NCI-H2171 treated with DMSO at 0.1 percent for 48 hours (cell line): ENCODE measurements at regions not wholly inside any gene's neighbourhood (a gene's known extent, or its start where the extent isn't known, plus 50 kb on each side); places are given as distances from the start of the nearest gene placed in this dataset.

Experiments
- DNase-seq: peaks from one replicate; lab custom pipeline; 2025; lab: John Stamatoyannopoulos, UW

DNA sequence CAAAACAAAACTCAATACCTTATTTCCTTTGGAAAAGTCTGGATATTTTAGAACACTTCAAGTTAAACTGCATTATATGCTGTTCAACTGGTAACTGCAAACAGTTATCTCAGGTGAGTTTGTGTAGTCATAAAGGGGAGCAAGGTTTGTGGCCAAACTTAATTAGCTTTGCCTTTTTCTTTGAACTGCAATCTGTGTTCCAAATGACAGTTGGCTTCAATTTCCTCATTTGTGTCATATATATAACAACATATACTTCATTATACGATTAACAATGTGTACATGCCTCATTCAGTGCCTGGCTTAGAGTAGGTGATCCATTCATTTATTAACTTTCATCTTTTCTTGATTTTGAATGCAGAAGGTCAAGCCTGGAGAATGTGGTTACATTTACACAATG lies 55.8 kb downstream of the KCNE4 start:
- DNase-seq: no peak

DNA sequence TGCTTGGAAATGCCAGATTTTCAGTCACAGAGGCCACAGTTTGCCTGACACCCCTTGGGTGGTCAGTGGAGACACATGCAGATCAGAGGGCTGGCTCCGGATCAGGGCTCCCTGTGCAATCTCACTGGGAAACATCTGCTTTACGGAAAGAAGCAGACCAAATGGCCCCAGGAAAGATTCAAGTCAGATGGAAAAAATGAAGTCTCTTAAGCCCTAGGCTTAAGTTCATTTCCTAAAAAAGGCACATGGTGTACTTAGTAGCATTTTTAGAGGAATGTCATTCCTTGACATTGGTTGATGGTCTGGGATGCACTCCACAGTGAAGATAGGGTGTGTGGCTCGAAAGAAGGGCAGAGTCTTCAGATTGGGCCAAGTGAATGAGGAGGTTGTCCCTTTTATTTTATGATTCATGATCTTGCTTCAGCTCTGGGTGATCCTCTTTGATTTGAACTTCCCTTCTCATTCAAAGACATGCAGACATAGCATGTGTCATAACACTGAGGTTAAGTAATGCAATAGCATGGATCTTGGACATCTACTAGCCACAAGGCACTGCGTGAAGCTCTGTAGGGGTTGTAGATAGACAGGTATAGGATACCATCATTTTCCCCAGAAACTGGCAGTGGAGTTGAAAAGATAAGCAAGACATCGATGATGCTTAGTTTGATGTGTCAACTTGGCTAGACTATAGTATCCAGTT lies 56.5 kb downstream of the KCNE4 start:
- DNase-seq: no peak

DNA sequence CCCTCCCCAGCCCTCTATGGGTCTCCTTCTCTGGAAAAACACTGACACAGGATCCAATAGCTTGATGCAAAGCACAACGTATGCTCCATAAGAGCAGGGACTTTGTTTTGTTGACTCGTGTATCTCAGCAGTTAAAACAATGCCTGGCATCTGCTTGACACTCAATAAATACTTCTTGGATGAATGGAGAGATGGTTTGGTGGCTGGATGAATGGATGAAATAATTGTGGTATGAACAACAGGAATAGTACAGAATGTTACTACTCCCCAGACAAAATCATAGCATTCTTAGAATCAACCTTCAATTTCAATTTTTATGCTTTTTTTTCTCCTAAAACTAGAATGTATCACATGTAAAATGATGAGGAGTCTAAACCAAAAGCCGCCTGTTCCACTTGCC lies 57.4 kb downstream of the KCNE4 start:
- DNase-seq: no peak

DNA sequence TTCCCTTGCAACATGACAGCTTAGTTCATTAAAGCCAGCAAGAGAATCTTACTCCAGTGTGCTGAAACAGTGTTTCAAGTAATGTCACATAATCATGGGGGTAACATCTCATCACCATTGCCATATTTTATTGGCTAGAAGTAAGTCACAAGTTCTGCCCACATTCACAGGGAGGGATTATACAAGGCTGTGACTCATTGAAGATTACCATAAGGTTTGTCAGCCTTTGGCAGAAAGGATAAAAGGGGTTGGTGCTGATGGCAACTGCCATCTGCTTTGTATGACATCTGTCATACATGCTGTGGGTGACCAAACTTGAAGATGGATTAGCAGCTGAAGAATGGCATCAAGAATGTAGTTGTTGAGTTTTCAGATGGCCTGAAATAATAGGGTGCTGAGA lies 61.2 kb downstream of the KCNE4 start:
- DNase-seq: no peak

DNA sequence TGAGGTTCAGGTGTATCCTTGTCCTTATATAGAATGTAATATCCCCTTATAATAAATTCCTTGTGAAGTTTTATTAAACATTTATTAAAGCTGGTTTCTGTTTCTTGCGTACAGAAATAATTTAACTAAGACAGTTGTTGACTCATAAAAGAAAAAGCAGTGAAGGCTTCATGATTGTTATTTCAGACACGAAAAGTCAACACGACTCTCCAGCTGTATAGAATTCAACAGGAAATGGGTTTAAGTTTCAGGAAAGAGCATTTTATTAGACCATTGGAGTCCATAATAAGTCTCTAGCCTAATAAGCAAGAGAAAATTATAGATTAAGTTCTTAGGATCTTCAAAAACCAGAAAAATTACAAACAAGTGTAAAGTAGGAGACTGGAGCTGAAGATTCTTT lies 62.2 kb downstream of the KCNE4 start:
- no peak for DNase-seq

DNA sequence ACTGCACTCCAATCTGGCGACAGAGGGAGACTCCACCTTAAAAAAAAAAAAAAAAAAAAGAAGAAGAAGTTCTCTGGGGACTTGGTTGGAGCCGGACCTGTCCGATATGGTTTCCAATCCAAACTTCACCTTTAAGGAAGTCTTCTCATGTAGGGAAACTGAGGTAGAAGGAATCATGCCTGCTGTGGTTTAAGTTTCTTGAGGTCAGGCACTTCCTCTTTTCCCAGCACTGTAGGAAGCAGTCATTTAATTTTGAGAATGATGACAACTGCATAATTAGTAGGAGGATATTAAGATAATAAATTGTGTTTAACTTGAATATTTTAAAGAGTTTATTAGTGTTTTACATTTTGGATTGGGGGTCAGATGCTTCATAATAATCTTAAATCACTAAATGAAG lies 62.9 kb downstream of the KCNE4 start:
- DNase-seq: no peak

DNA sequence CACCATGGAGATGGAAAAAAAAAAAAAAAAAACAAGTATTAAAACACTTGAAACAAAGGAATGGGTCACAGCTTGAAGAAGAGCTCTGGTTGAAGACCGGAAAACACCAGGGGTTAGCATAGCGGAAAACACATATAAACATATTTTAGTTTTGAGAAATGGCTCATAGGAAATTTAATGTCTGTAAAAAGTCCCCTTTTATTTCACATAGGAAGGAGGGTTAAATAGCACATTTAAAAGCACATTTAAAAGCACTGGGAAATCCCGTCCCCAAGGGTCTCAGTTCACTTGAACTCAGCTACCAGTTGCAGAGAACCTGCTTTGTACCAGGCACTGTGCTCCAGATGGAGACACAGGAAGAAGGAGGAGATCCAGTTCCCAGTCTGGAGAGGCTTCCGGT lies 65.5 kb downstream of the KCNE4 start:
- no peak for DNase-seq

DNA sequence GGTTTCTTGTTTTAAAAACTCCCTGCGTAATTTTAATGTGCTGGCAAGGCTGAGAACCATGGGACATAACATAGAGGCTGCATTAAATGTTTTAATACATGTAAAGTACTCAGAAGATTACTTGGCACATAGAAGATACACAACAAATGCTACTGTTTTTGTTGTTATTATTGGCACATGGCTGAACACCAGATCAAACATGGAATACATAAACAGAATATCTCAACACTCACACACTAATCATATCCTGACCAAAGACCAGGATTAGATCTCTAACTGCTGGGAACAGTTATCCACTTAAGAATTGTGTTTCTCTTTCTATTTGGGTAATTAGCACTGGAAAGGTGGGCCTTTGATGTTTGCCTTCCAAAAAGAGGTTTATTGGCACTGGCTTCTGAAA lies 69.3 kb downstream of the KCNE4 start:
- no peak for DNase-seq

DNA sequence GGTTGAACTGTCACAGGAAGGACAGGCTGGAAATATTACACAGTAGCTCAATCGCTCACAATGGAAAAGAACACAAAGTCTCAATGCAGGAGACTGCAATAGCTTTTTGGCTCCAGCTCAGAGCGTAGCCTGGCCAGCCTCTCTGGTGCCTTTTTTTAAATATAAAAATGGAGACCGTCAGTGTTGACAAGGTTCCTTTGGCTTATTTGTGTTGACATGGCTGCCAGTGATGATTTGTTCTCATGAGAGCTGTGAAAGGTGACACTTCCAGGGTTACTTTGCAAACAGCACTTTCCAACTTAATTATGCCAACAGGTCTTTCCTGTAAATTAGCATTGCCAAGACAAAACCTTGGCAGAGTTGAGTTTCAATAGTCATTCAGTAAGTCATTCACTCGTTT lies 70.8 kb downstream of the KCNE4 start:
- DNase-seq: no peak

DNA sequence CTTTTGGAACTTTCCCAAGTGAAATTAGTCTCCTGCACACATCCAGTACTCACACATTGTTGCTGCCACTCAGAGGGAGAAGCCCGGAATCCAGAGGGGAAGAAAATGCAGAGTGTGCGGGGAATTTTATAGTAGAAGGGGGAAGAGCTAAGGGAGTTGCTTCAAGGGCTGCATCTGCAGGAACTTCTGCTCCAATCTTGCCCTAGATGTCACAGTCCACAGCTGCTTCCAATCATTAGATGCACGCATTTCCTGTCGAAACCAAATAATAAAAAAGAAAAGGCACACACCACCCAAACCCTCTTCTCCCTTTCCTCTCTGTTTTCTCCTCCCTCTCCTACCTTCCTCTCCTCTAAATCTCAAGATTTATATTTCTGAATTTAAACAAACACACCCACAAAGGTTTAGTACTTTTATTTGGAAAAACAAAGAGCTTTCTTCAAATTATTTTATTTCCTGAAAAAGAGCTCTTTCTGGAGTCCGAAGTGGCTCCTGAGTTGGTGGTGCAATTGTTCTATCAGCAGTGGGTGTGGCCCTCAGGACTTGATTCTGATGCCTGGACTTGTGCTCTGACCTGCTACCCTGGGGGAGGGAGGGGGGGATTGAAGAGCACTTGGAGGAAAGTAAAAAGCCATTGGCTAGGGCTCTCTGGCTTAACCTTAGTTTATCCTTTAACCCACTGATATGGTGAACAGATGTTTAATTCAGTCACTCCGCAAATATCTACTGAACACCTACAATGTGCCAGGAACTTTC lies 72.0 kb downstream of the KCNE4 start:
- DNase-seq: no peak

DNA sequence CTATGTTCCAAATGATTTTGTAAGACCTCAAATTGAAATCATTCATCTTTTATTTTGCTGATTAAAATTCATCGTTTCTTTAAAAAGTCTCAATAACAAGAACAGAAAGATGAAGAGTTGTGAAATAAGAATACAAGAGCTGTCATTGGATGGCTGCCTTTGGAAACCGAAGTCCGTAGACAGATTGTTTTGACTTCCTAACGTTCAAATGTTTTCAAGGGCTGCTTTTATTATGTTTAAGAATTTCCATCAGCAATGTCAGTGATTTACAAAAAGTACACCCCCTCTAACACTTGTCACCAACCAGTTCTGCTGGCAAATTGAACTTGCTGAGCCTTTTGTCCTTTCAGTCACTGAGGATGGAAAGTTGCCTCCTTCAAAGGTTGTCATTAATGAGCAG lies 89.6 kb downstream of the KCNE4 start:
- DNase-seq: no peak

DNA sequence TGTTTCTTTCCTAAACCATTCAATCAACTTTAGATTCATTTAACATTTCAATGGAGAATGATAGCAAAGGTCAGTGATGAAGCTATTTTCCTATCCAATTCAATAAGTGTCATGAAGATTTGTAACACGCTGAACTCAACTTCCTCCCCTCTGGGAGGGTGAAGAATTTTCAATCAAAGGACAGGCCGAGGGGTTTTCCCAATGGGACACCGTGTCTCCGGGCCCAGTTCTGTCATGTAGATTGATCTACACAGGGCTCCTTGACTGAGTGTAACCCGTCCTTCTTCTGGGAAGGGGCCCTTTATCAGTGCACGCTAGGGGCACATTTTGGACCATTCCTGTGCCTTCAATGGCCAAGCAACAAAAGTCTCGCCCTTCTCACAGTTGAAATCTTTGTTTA lies 90.1 kb downstream of the KCNE4 start:
- no peak for DNase-seq

DNA sequence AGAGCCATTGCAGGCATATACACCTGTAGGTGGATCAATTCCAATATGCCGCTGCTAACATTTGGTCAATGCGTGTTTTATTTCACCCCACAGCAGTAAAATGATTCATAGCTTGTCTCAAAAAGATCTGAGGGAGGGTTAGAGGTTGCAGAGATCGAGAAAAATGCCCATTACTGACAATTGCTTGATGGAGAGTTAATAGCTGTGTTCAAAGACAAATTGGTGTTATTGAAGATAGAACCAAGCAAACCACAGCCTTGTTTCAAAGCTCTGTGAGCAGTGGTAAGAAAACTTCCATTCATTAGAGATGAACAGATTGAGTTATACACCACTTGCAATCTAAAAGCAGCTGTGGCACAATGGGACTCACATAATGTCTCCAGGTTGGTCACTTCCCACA lies 95.4 kb downstream of the KCNE4 start:
- no peak for DNase-seq

DNA sequence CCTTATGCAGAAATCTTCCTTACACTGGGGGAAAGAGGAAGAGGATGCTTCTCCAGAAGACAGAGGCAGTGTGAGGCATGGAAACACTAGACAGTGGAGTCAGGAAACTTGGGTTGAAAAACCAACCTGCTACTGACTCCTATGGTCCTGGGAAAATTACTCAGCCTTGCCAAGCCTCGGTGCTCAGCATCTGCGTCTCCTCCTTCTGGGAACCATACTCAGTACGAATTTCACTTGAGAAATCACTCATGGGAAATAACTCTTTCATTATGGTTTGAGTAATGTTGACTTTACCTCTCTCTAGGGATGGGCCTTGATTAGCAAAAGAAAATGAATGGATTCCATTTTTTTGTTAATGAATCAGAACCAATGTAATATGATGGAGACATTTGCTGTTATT lies 96.5 kb downstream of the KCNE4 start:
- DNase-seq: no peak

DNA sequence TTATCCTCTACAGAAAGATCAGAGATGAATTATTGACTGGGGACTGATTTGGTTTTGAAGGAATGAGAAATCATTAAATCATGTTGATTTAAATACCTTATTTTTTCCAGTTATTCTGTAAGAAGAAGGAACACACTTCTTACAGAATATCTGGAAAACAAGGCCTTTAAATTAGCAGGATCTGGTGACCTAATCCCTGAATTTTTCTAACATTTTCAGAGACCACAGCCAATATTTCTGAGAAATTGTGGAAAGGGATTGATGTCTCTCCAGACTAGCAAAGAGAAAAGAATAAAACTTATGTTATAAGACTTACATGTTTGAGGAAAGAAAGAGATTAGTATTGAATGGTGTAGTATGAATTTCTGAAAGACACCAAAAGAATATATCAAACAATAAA lies 104.0 kb downstream of the KCNE4 start:
- DNase-seq: no peak

DNA sequence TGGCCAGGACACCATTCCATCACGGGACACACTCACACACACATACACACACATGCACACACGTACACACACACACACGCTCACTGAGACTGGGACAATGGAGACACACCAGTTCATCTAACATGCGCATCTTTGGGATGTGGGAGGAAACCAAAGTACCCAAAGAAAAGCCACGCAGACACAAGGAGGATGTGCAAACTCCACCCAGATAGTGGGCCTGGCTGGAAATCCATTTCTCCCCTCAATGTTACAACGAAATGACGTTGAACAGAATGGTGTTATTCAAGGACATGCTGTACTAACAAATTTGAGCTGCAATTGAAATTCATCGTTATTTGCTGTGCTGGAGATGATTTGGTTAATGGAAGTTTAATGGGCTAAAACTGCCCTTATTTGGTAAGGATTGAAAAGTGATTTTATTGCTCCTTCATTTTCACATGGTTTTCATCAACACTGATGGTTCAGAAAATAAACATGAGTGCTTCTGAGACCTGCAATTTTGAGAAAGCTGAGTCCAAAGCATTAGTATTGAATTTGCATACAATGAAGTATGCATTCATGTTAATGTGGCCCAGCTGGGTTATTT lies 110.0 kb downstream of the KCNE4 start:
- no peak for DNase-seq

DNA sequence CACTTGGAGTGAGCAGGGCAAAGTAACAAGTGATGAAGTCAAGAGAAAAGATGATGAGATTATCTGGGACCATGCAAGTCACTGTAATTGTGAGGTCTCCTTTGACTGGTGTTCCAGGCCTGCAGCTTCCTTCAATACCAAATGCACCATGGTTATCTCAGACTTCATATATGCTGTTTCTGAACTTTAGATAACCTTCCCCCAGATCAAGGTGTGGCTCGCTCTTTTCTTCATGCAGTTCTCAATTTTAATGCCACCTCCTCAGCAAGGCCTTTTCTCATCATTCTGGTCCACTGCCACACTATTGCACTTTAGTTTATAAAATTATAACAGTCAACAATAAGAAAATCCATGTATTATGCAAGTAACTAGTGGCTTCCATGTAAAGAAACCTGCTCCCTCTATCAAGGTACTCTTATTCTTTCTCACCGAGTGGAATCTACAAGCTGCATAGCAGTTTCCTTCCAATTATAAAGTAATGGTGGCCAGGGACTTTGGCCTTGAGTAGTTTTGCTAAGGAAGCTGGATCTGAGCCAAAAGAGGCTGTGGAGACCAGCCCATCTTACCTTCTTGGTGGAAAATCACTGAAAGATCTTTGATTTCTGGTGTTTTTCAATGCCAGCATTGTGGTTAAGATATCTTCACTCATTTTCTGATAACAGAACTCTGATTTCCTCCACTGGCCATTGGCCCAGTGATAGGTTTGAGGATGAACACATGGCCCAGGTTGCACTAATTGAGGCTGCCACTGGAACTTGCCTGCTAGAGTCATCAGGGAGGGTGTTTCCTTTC lies 113.6 kb downstream of the KCNE4 start:
- no peak for DNase-seq

DNA sequence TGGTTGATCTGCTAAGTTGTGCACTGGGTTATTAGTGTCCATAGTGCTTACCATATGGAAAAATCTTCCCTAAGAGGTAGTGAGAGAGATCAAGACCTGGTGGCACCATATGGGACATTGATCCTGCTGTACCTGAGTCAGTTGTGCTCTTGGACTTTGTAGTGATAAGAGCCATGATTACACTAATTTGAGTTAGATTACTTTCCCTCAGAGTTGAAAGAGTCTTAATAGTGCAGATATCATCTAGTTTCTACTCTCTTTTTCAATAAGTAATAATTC lies 114.2 kb downstream of the KCNE4 start:
- no peak for DNase-seq

DNA sequence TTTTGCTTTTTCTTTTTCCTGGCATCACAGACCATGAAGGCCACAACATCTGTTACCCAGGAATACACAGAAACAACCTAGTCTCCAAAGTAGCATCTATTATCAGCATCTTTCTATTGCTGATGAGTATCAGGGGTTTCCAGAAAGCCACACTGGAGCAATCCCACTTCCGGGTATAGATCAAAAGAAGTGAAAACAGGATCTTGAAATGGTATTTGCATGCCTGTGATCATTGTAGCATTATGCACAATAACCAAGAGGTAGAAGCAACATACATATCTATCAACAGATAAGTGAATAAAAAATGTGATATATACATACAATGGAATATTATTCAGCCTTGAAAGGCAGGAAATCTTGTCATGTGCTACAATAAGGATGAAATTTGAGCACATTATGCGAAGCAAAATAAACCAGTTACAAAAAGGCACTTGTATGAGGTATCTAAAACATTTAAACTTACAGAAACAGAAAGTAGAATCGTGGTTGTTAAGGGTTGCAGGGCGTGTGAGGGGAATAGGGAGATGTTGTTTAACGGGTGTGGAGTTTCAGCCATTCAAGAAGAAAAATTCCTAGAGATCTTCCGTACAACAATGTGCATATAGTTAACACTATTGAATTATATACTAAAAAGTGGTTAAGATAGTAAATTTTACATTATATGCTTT lies 115.1 kb downstream of the KCNE4 start:
- DNase-seq: no peak

DNA sequence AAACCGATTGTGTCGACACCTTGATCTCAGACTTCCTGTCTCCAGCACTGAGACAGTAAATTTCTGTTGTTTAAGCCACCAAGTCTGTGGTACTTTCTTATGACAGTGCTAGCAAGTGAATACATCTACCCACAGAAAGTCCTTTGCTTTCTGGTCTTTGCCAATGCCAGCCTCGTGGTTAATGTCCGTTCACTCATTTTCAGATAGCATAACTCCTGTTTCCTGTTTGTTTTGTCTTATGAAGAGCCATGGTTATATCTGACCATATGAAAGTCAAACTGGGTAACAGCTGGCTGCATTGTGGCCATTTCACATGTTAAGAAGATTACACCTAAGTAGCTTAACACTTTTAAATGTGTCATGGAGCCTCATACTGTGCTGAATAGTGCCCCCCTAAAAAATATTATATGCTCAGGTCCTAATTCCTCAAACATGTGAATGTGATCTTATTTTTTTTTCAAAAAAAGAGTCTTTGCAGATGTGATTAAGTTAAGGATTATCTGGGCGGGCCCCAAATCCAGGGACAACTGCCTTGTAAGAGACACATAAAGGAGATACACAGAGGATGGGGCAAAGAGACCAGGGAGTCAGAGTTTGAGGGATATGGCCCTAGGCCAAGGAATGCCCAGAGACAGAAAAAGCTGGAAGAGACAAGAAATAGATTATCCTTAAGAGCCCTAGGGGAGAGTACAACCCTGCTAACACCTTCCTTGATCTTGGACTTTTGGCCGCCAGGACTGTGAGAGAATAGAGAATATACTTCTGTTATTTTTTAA lies 118.0 kb downstream of the KCNE4 start:
- no peak for DNase-seq

DNA sequence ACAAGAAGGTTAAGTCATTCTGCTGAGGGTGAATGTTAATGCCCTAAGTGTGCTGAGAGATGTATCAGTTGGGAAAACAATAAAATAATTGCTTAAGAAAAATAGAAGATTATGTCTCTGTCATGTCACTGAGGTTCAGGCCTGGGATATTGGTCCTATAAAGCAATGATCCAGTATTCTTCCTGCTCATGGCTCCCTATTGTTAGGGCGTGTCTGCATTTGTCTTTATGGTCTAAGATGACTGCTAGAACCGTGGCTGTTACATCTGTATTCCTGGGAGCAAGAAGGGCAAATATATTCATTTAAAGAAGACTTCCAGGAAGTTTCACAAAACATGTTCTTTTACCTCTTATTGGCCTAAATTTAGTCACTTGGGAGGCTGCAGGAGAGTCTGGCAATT lies 125.0 kb downstream of the KCNE4 start:
- no peak for DNase-seq

DNA sequence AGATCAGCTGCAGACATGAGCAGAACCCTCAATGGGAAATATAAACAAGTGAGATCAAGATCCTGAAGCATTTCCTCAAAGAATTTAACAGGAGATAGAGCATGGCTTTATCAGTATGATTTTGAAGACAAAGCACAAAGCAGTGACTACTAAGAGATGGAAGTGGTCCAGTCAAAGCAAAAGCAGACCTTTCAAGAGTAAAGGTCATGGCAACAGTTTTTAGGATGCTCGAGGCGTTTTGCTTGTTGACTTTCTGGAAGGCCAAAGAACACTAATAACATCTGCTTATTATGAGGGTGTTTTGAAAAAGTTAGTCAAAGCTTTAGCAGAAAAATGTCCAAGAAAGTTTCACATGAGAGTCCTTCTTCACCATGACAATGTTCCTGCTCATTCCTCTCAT lies 128.5 kb downstream of the KCNE4 start:
- no peak for DNase-seq
